Myocyte (in vitro differentiated cells): ENCODE measurements at regions not wholly inside any gene's neighbourhood (a gene's known extent, or its start where the extent isn't known, plus 50 kb on each side); places are given as distances from the start of the nearest gene placed in this dataset.

Experiments used
- DNase-seq: peaks from one replicate; pipeline ENCODE4 v3.0.0-alpha.2; 2012; ENCODE audit warnings: low read depth

DNA sequence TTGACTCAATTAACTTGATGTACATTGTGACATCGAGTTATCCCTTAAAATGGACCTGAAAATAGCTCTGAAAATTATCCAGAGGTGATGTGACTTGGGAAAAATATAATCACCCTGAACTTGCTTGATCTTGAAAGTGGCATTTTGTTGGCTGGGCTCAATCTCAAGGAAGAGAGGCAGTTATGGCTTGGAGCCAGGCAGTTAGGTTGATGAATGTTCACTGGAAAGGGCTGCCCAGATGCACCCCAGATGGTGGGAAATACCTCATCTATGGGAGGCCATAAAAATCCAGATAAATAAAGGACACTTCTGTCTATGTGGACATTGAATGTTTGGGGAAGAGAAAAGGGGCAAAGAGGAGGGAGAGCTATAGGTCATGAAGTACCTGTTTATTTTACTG is 55.7 kb upstream of the OR5AN1 start:
- no peak for DNase-seq

GRCh38 chr11:59295435-59295834 is 63.3 kb upstream of the OR5AN1 start:
- DNase-seq, result no peak

DNA sequence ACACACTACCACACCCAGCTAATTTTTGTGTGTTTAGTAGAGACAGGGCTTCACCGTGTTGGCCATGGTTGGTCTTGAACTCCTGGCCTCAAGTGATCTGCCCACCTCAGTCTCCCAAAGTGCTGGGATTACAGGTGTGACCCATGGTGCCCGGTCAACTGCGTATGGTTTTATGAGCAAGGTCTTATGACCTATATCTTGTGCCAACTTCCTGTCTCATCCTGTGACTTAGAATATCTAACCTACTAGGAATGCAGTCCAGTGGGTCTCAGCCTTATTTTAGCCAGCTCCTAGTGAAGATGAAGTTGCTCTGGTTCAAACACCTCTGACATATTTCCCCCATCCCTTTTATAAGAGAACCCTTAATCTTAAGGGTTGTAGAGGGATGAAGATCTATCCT is 66.1 kb upstream of the OR5AN1 start:
- no peak for DNase-seq

DNA sequence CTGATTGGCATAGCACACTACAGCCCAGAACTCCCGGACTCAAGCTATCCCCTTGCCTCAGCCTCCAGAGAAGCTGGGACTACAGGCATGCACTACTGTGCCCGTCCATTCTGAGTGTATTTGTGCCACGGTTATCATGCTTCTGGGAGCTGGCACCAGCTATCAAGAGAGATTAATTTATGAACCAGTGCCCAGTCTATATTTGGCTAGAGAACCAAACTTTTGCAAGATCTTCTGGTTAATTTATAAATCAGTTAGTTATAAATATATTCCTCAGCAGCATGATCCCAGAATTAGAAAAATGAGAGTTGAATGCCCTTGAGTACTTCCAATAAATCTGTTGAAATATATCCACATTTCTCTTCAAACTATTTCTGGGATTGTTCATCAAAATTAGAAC is 67.5 kb upstream of the OR5AN1 start:
- DNase-seq, result no peak

DNA sequence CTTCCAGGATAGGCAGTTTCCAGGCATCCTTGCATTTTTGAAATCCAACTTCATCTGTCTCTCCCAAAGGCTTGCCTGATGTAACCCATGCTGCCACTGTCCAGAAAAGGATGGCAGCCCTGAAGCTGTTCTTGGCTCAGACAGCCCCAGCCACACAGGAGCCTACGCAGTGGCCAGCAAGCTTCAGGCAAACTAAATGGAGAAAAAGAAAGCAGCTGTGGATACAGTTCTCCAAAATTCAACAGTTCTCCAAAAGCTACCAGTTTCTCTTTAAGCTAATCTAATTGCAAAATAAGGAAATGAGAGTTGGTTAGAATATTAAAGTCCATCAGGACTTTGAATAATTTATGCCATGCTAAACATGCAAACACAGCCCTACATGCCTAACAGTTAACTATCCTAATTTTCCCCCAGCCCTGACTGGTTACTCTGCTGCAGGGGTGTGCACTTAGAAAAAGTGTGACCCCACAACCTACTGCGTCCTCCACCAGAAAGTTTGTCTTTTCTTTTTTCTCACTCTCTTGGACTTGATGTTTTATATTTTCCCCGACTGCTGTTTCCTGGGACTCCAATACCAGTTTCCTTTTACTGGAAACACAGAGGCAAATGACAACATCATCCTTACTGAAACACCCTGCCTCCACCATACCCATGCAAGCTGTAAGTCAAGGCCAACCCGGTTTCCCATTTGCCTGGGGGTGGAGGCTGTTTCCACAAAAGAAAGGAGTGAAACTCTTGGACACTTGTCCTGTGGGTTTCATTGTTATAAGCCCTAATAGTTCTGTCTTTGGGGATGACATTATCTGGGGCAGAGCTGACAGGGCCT is 69.1 kb upstream of the OR5AN1 start:
- no peak for DNase-seq

- no peak for DNase-seq
Observed at GRCh38 chr11:59285716-59286260, 72.9 kb upstream of the OR5AN1 start.

- DNase-seq, result no peak
Observed at GRCh38 chr11:59284773-59285129, 72.0 kb upstream of the MPEG1 start.

GRCh38 chr11:59283825-59284772 is 71.4 kb upstream of the MPEG1 start:
- peak; percentile 55 for DNase-seq

DNA sequence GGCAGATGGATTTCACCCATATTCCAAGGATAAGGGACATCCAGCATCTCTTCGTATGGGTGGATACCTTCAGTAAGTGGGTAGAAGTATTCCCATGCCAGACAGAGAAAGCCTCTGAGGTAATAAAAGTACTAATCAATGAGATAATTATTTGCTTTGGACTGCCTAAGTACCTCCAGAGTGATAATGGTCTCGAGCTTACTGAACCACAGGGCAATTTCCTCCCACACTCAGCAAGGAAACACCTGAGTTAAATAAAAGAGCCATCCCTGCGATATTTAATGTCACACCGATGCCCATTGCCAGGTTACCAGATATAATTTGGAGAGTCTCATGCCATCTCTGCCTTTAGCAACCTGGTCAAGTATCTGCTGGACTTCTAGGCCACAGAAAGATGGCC is 70.6 kb upstream of the MPEG1 start:
- no peak for DNase-seq

- DNase-seq, result no peak
Observed at GRCh38 chr11:59281177-59281576, 68.5 kb upstream of the MPEG1 start.

- DNase-seq, result no peak
Observed at GRCh38 chr11:59273373-59273841, 60.7 kb upstream of the MPEG1 start.

DNA sequence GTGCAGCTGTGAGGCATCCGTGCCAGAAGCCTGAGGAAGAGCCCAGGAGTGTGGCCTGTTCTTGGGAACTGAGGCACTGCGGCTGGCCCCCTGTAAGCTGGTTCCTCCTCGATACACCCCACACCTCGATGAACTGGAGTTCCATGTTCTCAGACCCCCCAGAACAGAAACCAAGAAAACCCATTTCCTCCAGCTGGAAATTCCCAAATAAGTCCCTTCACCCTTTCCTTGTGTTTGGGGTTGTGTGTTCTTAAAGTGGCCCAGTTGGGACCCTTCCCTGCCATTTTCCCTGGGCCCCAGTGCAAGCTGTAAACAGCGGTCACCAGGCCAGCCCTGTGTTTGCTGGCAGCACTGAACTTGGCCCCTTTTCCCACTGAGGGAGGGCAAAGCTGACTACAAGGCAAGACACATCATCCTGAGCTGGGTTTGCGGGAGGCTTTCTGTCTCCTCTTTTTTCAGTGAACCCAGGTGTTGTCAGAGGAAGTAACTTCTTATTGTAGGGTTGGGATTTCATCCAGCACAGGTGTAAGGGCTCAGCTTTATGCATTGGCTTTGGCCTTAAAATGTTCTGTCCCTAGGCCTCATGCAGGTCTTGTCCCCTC is 60.1 kb upstream of the MPEG1 start:
- no peak for DNase-seq

GRCh38 chr11:59271811-59272327 is 59.1 kb upstream of the MPEG1 start:
- DNase-seq, result no peak

- no peak for DNase-seq
Observed at GRCh38 chr11:59271247-59271755, 58.6 kb upstream of the MPEG1 start.

- DNase-seq, result no peak
Observed at GRCh38 chr11:59267736-59268475, 55.2 kb upstream of the MPEG1 start.

GRCh38 chr11:59267196-59267595 is 54.5 kb upstream of the MPEG1 start:
- peak; percentile 6 for DNase-seq

DNA sequence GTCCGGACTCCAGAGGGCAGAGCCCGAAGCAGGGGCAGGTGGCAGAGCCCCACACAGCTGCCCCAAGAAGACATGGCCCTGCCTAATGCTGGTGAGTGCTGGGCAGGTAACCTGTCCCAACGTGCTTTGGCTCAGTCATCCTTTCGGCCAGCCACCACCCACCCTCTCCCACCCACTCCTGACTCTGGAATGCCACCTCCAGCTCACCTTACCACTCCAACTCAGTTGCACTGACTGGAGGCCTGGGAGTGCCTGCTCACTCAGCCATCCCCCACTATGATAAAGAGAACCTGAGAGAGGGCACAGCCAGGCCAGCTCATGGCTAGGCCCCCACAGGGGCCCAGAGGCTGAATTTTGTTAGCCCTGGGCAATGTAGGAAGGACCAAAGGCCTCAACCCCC is 53.8 kb upstream of the MPEG1 start:
- DNase-seq, result no peak

DNA sequence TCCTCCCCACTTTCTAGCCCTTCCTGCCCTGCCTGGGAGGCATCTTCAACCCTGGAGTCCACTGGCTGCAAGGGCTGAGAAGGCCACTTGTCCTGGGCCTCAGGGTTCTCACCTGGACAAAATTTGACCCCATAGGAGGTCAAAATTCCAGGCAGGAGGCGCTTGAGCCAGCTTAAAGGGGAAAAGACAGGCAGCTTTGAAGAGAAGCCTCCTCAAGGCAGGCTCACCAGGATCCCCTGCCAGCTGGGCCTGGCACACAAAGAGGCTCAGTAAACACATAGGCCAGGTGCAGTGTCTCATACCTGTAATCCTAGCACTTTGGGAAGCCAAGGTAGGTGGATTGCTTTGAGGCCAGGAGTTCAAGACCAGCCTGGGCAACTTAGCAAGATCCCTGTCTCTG is 53.0 kb upstream of the MPEG1 start:
- no peak for DNase-seq

- DNase-seq, result no peak
Observed at GRCh38 chr11:59264736-59265135, 52.0 kb upstream of the MPEG1 start.

- no peak for DNase-seq
Observed at GRCh38 chr11:59263225-59263894, 50.6 kb upstream of the MPEG1 start.
